ENCODE measurements at regions not wholly inside any gene's neighbourhood (a gene's known extent, or its start where the extent isn't known, plus 50 kb on each side); places are given as distances from the start of the nearest gene placed in this dataset.

- Histone ChIP-seq H3K4me3 (no peak overlapping the region), H3K27me3 (ENCODE audit: insufficient read depth, low read depth) (no peaks in the 10 kb centered on the region), H3K4me2 (no peak overlapping the region), H2AFZ (no peak overlapping the region), H3K36me3 (ENCODE audit: low read depth) (no peaks in the 10 kb centered on the region), H4K20me1 (ENCODE audit: insufficient read depth) (no peaks in the 10 kb centered on the region), H3K27ac (no peak overlapping the region), H3K9me2 (ENCODE audit: insufficient read depth) (no peaks in the 10 kb centered on the region), H3F3A (ENCODE audit: insufficient read depth, low read depth) (no peaks in the 10 kb centered on the region), H3K79me2 (ENCODE audit: low read depth) (no peaks in the 10 kb centered on the region), H3K9me3 (ENCODE audit: insufficient read depth, low read depth) (no peaks in the 10 kb centered on the region), H3K4me1 (replicated peaks; ENCODE audit: insufficient read depth) (no peaks in the 10 kb centered on the region)
- intact Hi-C loops (cut with micrococcal nuclease; ENCODE audit: unreplicated experiment): no loop called here
- CTCF ChIA-PET: no interaction called here
- no TSS peak for BruUV-seq (replicated peaks)
- POLR2A ChIA-PET (ENCODE audit: unreplicated experiment): no interaction called here
- no peak for DNase-seq
- no peak for TF ChIP-seq EZH2 (IDR thresholded peaks at IDR 0.05; ENCODE audit: low read depth)
- TF ChIP-seq, protein P1, sequence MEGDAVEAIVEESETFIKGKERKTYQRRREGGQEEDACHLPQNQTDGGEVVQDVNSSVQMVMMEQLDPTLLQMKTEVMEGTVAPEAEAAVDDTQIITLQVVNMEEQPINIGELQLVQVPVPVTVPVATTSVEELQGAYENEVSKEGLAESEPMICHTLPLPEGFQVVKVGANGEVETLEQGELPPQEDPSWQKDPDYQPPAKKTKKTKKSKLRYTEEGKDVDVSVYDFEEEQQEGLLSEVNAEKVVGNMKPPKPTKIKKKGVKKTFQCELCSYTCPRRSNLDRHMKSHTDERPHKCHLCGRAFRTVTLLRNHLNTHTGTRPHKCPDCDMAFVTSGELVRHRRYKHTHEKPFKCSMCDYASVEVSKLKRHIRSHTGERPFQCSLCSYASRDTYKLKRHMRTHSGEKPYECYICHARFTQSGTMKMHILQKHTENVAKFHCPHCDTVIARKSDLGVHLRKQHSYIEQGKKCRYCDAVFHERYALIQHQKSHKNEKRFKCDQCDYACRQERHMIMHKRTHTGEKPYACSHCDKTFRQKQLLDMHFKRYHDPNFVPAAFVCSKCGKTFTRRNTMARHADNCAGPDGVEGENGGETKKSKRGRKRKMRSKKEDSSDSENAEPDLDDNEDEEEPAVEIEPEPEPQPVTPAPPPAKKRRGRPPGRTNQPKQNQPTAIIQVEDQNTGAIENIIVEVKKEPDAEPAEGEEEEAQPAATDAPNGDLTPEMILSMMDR (conservative IDR thresholded peaks at IDR 0.05): no peak
Measured at GRCh38 chr11:96652516-96652915, 262.7 kb downstream of the JRKL start.

GRCh38 chr11:96655474-96655873 is 265.7 kb downstream of the JRKL start:
- no TSS peak for BruUV-seq (replicated peaks)
- no peak for TF ChIP-seq EZH2 (IDR thresholded peaks at IDR 0.05; ENCODE audit: low read depth)
- TF ChIP-seq, protein P1 (conservative IDR thresholded peaks at IDR 0.05): no peak
- H3K9me2 ChIP-seq (ENCODE audit: insufficient read depth): no peaks in the 10 kb centered on the region
- no peak overlapping the region for H2AFZ ChIP-seq
- no peaks in the 10 kb centered on the region for H3K79me2 ChIP-seq (ENCODE audit: low read depth)
- H3K27me3 ChIP-seq (ENCODE audit: insufficient read depth, low read depth): no peaks in the 10 kb centered on the region
- no peaks in the 10 kb centered on the region for H3K4me1 ChIP-seq (replicated peaks; ENCODE audit: insufficient read depth)
- no peak overlapping the region for H3K4me2 ChIP-seq
- intact Hi-C loops (cut with micrococcal nuclease; ENCODE audit: unreplicated experiment): no loop called here
- ChIA-PET POLR2A (ENCODE audit: unreplicated experiment) (no interaction called here), CTCF (no interaction called here)
- no peaks in the 10 kb centered on the region for H4K20me1 ChIP-seq (ENCODE audit: insufficient read depth)
- H3K27ac ChIP-seq: no peak overlapping the region
- H3K9me3 ChIP-seq (ENCODE audit: insufficient read depth, low read depth): no peaks in the 10 kb centered on the region
- H3K4me3 ChIP-seq: no peak overlapping the region
- DNase-seq: no peak
- H3F3A ChIP-seq (ENCODE audit: insufficient read depth, low read depth): no peaks in the 10 kb centered on the region
- H3K36me3 ChIP-seq (ENCODE audit: low read depth): no peaks in the 10 kb centered on the region

DNA sequence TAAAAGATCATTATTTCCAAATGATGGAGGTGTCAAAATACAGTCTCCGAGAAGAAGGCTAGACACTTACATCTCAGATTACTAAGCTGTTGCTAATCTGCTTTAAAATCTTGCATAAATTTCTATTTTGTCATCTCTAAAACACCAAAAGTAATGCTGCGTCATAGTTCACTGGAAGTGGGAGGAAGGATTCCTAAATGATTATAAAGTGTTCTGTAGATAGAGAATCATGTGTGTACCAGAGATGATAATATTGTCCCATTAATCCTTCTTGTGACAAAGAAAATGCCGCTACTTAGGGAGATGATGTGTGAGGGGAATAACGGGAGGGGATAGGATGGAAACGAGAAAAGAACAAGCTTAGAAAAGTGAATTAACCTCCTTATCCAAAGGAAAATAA is 268.6 kb downstream of the JRKL start:
- Histone ChIP-seq H3K4me3 (no peak overlapping the region), H4K20me1 (ENCODE audit: insufficient read depth) (no peaks in the 10 kb centered on the region), H3K27ac (no peak overlapping the region), H3K36me3 (ENCODE audit: low read depth) (no peaks in the 10 kb centered on the region), H3K9me2 (ENCODE audit: insufficient read depth) (no peaks in the 10 kb centered on the region), H2AFZ (no peak overlapping the region), H3K9me3 (ENCODE audit: insufficient read depth, low read depth) (no peaks in the 10 kb centered on the region), H3K4me2 (no peak overlapping the region), H3K4me1 (replicated peaks; ENCODE audit: insufficient read depth) (no peaks in the 10 kb centered on the region), H3K79me2 (ENCODE audit: low read depth) (no peaks in the 10 kb centered on the region), H3K27me3 (ENCODE audit: insufficient read depth, low read depth) (no peaks in the 10 kb centered on the region), H3F3A (ENCODE audit: insufficient read depth, low read depth) (no peaks in the 10 kb centered on the region)
- intact Hi-C loops (cut with micrococcal nuclease; ENCODE audit: unreplicated experiment): no loop called here
- CTCF ChIA-PET: no interaction called here
- BruUV-seq (replicated peaks): no TSS peak
- POLR2A ChIA-PET (ENCODE audit: unreplicated experiment): no interaction called here
- TF ChIP-seq, protein P1 (conservative IDR thresholded peaks at IDR 0.05): no peak
- TF ChIP-seq EZH2 (IDR thresholded peaks at IDR 0.05; ENCODE audit: low read depth): no peak
- DNase-seq: no peak

All from PC-9 (cell line).